PC-9 (cell line): ENCODE measurements at regions not wholly inside any gene's neighbourhood (a gene's known extent, or its start where the extent isn't known, plus 50 kb on each side); places are given as distances from the start of the nearest gene placed in this dataset.

Source experiments
- CTCF ChIP-seq: fragments of 200-600 bp; sonication (generic); conservative IDR thresholded peaks from 2 replicates; pipeline ENCODE4 v1.6.1; 2017; ENCODE audit warnings: mixed run types, antibody characterized with exemption, mild to moderate bottlenecking, moderate library complexity
- EZH2 ChIP-seq: fragments of 200-600 bp; sonication (generic); IDR thresholded peaks from 2 replicates; pipeline ENCODE4 v1.8.0; 2017; ENCODE audit warnings: antibody characterized with exemption, low read depth

GRCh38 chr1:84758968-84759491 lies 68.8 kb upstream of the SSX2IP start:
- TF ChIP-seq CTCF, result no peak
- TF ChIP-seq EZH2, result no peak
